OCI-LY1 (cell line): ENCODE measurements at regions not wholly inside any gene's neighbourhood (a gene's known extent, or its start where the extent isn't known, plus 50 kb on each side); places are given as distances from the start of the nearest gene placed in this dataset.

Experiments used
- H2AFZ ChIP-seq: fragments of 200-600 bp; sonication (generic), shearing (Covaris generic); 2 replicates; pipeline ENCODE4 v1.6.0; 2014; ENCODE audit warnings: antibody characterized with exemption, mild to moderate bottlenecking, low read length
- H3F3A ChIP-seq: fragments of 200-600 bp; sonication (generic), shearing (Covaris generic); 2 replicates; pipeline ENCODE4 v1.6.0; 2014; ENCODE audit warnings: mild to moderate bottlenecking, antibody characterized with exemption, low read length, moderate library complexity; ENCODE audit not compliant: insufficient read depth
- H3K27ac ChIP-seq: fragments of 200-600 bp; sonication (generic); 2 replicates; pipeline ENCODE4 v1.5.1; 2014; ENCODE audit warnings: low read length, mixed run types, mild to moderate bottlenecking, low read depth; ENCODE audit not compliant: poor library complexity, severe bottlenecking
- H3K27me3 ChIP-seq: fragments of 200-600 bp; sonication (generic); 2 replicates; pipeline ENCODE4 v1.6.0; 2014; ENCODE audit warnings: antibody characterized with exemption, mild to moderate bottlenecking, low read length, moderate library complexity; ENCODE audit not compliant: insufficient read depth
- H3K36me3 ChIP-seq: fragments of 200-600 bp; sonication (generic); 2 replicates; pipeline ENCODE4 v1.6.1; 2014; ENCODE audit warnings: mild to moderate bottlenecking, antibody characterized with exemption, low read length, moderate library complexity, mixed read lengths; ENCODE audit not compliant: insufficient read depth
- H3K4me1 ChIP-seq: fragments of 200-600 bp; sonication (generic); 2 replicates; pipeline ENCODE4 v1.5.1; 2014; ENCODE audit warnings: mild to moderate bottlenecking, low read length, moderate library complexity; ENCODE audit not compliant: insufficient read depth, severe bottlenecking
- H3K4me2 ChIP-seq: fragments of 200-600 bp; sonication (generic), shearing (Covaris generic); 2 replicates; pipeline ENCODE4 v1.6.1; 2014; ENCODE audit warnings: low read length
- H3K4me3 ChIP-seq: fragments of 200-600 bp; sonication (generic); 2 replicates; pipeline ENCODE4 v1.5.1; 2014; ENCODE audit warnings: low read length, low read depth, mild to moderate bottlenecking, mixed read lengths; ENCODE audit not compliant: poor library complexity, severe bottlenecking
- H3K79me2 ChIP-seq: fragments of 200-600 bp; shearing (Covaris generic); 2 replicates; pipeline ENCODE4 v1.6.1; 2016; ENCODE audit warnings: mixed run types, low read length, mixed read lengths; ENCODE audit not compliant: insufficient read depth
- H3K9ac ChIP-seq: fragments of 200-600 bp; sonication (generic), shearing (Covaris generic); 2 replicates; pipeline ENCODE4 v1.6.1; 2014; ENCODE audit warnings: mild to moderate bottlenecking, low read length, mixed read lengths
- H3K9me2 ChIP-seq: fragments of 200-600 bp; sonication (generic), shearing (Covaris generic); 2 replicates; pipeline ENCODE4 v1.6.1; 2014; ENCODE audit warnings: low read depth, mild to moderate bottlenecking, low read length, mixed read lengths
- H3K9me3 ChIP-seq: fragments of 200-600 bp; shearing (Covaris generic); 2 replicates; pipeline ENCODE4 v1.6.1; 2014; ENCODE audit warnings: low read length, mixed read lengths
- H4K20me1 ChIP-seq: fragments of 200-600 bp; sonication (generic), shearing (Covaris generic); 2 replicates; pipeline ENCODE4 v1.6.0; 2016; ENCODE audit warnings: mild to moderate bottlenecking, low read length; ENCODE audit not compliant: insufficient read depth
- EZH2 ChIP-seq: fragments of 200-600 bp; sonication (generic), shearing (Covaris generic); IDR thresholded peaks from 2 replicates; pipeline ENCODE4 v1.8.0; 2017; ENCODE audit warnings: borderline replicate concordance, mixed run types, mild to moderate bottlenecking, antibody characterized with exemption, low read length, moderate library complexity, mixed read lengths
- TF ChIP-seq, protein P1 (sequence below): fragments of 200-600 bp; sonication (generic), shearing (Covaris generic); IDR thresholded peaks from 2 replicates; pipeline ENCODE4 v1.5.1; 2017; ENCODE audit warnings: mild to moderate bottlenecking, antibody characterized with exemption, low read length, moderate library complexity, mixed read lengths

DNA sequence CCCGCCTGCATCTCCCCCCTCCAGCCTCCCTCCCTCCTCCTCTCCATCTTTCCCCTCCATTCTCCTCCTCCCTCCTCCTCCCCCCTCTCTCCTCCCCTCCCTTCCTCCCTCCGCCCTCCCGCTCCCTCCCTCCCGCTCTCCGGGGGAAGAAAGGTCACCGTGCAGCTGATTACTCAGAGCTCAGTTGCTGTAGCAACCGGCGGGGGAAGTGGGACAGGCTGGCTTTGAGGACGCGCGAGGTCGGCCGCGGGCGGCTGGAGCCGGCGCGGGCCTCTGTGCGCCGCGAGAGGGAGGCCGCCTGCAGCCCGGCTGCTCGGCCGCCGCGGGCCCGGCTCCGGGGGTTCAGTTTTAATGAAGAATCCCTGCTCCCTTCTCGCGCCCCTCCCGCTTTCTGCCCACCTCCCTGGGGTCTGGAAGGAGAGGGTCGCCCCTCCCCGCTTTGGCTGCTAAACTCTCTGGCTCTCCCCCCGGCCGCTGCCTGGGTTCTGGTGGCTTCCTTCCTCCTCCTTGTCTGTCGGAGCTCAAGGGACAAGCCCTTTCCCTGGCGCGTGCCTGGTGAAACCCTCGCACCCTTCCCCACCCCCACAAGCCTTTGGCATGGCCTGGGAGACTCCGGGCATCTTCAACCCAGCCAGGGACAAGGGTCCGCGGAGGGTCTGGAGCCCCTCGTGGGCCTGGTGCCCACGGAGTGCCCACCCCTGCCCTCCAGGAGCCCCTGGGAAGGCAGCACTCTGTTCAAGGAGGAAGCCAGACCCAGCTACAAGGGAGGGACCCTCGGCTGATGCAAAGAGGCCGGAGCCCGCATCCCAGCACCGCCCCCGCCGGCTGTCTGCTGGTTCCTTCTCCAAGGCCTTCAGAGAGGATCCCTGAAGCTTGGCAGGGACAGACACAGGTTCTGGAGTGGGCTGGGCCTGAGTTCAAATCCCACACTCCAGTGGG, 160.3 kb downstream of the C9orf50 start:
- no peaks in the 10 kb centered on the region for H3K36me3 ChIP-seq
- no peaks in the 10 kb centered on the region for H3K9me2 ChIP-seq
- H3K27ac ChIP-seq = peak overlapping the region; percentile 91
- H3K27me3 ChIP-seq = no peaks in the 10 kb centered on the region
- no peaks in the 10 kb centered on the region for H3F3A ChIP-seq
- H3K9ac ChIP-seq = peak overlapping the region; percentile 58; the same call in 1 of the 2 replicates
- peak overlapping the region; percentile 57 for H3K4me2 ChIP-seq
- peak overlapping the region; percentile 41 for H3K4me3 ChIP-seq
- H4K20me1 ChIP-seq = no peaks in the 10 kb centered on the region
- TF ChIP-seq, protein P1, sequence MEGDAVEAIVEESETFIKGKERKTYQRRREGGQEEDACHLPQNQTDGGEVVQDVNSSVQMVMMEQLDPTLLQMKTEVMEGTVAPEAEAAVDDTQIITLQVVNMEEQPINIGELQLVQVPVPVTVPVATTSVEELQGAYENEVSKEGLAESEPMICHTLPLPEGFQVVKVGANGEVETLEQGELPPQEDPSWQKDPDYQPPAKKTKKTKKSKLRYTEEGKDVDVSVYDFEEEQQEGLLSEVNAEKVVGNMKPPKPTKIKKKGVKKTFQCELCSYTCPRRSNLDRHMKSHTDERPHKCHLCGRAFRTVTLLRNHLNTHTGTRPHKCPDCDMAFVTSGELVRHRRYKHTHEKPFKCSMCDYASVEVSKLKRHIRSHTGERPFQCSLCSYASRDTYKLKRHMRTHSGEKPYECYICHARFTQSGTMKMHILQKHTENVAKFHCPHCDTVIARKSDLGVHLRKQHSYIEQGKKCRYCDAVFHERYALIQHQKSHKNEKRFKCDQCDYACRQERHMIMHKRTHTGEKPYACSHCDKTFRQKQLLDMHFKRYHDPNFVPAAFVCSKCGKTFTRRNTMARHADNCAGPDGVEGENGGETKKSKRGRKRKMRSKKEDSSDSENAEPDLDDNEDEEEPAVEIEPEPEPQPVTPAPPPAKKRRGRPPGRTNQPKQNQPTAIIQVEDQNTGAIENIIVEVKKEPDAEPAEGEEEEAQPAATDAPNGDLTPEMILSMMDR = no peak
- no peak for TF ChIP-seq EZH2
- no peaks in the 10 kb centered on the region for H3K79me2 ChIP-seq
- H3K4me1 ChIP-seq = peaks cover 36% of the 10 kb centered on the region
- no peak overlapping the region for H2AFZ ChIP-seq
- H3K9me3 ChIP-seq = no peaks in the 10 kb centered on the region

DNA sequence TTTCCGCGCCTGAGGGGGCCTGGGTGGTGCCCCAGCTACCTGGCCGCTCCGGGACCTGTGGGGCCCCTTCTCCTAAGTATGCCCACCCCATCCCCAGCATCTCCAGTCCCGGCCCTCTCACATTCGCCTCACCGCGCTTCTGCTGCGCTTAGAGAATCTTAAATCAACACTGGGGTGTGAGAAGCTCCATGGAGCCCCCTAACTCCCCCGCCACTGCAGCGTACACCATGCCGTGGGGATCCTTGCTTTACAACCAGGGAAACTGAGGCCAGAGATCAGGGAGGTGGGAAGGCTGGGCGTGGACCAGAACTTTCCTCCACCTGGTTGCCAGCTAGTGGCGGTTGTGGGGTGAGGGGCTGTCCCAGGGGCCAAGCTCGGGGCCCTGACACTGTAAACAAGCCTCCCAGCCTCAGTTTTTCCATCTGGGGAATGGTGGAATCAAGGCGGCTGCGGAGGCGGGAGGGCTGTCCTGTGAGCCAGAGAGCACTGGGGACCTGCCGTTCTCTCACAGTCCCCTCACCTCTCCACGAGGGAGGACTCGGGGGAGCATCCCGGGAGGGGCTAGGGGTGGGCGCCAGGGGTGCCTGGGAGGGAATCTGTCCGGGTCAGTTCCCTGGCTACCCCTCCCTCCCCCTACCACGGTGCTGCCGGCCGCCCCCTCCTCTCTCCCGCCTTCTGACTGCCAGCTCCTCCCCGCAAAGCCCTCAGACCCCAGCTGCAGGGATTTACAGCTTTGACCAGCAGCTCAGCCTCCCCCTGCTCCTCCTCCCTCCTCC, 161.2 kb downstream of the C9orf50 start:
- peak overlapping the region; percentile 35 for H3K4me3 ChIP-seq
- H3K79me2 ChIP-seq = no peaks in the 10 kb centered on the region
- no peaks in the 10 kb centered on the region for H3K9me2 ChIP-seq
- H3K9ac ChIP-seq = peak overlapping the region; percentile 49; the same call in 1 of the 2 replicates
- no peak overlapping the region for H2AFZ ChIP-seq
- H3K27ac ChIP-seq = peak overlapping the region; percentile 91
- H3K36me3 ChIP-seq = no peaks in the 10 kb centered on the region
- TF ChIP-seq, protein P1 = no peak
- no peak for TF ChIP-seq EZH2
- peaks cover 36% of the 10 kb centered on the region for H3K4me1 ChIP-seq
- H3K4me2 ChIP-seq = peak overlapping the region; percentile 57
- no peaks in the 10 kb centered on the region for H3K9me3 ChIP-seq
- H3K27me3 ChIP-seq = no peaks in the 10 kb centered on the region
- H4K20me1 ChIP-seq = no peaks in the 10 kb centered on the region
- no peaks in the 10 kb centered on the region for H3F3A ChIP-seq

DNA sequence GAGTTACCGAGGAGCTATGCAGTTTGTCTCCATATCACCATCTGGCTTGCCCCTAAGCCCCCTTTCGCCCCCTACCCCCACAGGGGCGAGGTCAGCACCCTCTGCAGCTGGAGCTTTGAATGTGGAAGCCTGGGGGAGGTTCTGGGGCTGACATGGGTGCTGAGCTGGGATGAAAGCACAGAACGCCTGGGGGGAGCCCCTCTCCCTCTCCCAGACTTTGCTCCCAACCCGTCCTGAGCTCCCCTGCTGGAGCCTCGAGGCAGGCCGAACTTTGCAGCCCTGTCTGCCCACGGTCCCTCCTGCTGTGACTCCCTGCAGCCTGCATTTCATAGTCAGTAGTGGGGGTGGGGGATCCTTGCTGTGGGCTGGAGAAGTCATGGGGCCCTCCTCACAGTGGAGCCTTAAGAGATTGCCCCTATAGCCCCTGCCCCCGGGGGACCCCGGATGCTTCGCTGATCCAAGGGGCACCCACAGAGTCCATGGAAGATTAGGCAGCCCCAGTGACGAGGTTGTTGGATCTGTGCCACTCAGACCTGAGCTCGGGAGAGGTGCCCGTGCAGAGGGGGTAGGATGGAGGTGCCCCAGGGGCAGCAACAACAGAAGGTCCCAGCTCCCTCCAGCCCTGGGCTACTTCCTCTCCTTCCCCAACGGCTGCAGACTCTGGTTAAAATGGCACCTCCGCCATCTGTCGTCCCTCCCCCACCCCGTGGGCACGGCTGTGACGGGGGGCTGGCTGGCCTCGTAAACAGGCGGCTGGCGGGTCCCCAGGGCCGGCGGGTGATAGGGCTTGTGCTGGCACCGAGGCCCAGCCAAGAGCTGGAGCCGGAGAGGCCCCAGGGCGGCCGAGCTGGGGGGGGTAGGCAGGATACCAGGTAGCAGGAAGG, 162.0 kb downstream of the C9orf50 start:
- Histone ChIP-seq H4K20me1 (no peaks in the 10 kb centered on the region), H2AFZ (no peak overlapping the region), H3K9ac (peak overlapping the region; percentile 49; the same call in 1 of the 2 replicates), H3K4me1 (peaks cover 36% of the 10 kb centered on the region), H3K4me3 (peak overlapping the region; percentile 35), H3K36me3 (no peaks in the 10 kb centered on the region), H3F3A (no peaks in the 10 kb centered on the region), H3K9me3 (no peaks in the 10 kb centered on the region), H3K27ac (peak overlapping the region; percentile 91), H3K27me3 (no peaks in the 10 kb centered on the region), H3K79me2 (no peaks in the 10 kb centered on the region), H3K9me2 (no peaks in the 10 kb centered on the region), H3K4me2 (peak overlapping the region; percentile 57)
- no peak for TF ChIP-seq EZH2
- TF ChIP-seq, protein P1 = no peak
